GM12878 (cell line): ENCODE measurements at regions not wholly inside any gene's neighbourhood (a gene's known extent, or its start where the extent isn't known, plus 50 kb on each side); places are given as distances from the start of the nearest gene placed in this dataset.

Experiments
- EZH2 ChIP-seq: IDR thresholded peaks from 2 replicates; pipeline ENCODE4 v1.6.1; 2012; ENCODE audit warnings: low read depth, mild to moderate bottlenecking, control low read depth, inconsistent platforms, low read length, borderline replicate concordance; ENCODE audit not compliant: control insufficient read depth
- GABPA ChIP-seq: IDR thresholded peaks from 2 replicates; pipeline ENCODE4 v1.6.1; 2014; ENCODE audit warnings: antibody characterized with exemption, low read depth, mild to moderate bottlenecking, inconsistent platforms
- MYC ChIP-seq: IDR thresholded peaks from 2 replicates; pipeline ENCODE4 v1.6.1; 2011; ENCODE audit warnings: mild to moderate bottlenecking, low read length, moderate library complexity, inconsistent platforms; ENCODE audit not compliant: insufficient read depth, insufficient replicate concordance, insufficient read length, severe bottlenecking
- NRF1 ChIP-seq: conservative IDR thresholded peaks from 2 replicates; pipeline ENCODE4 v1.6.1; 2011; ENCODE audit warnings: mild to moderate bottlenecking, low read depth, low read length, improper control_type of control experiment
- SIN3A ChIP-seq: IDR thresholded peaks from 2 replicates; pipeline ENCODE4 v1.6.1; 2012; ENCODE audit warnings: low read depth, low read length, improper control_type of control experiment
- ZNF274 ChIP-seq: IDR thresholded peaks from one replicate; pipeline ENCODE4 v1.8.0; 2011; ENCODE audit not compliant: insufficient read length, insufficient read depth
- TF ChIP-seq, protein P1 (sequence below): fragments of 450-650 bp; IDR thresholded peaks from 2 replicates; pipeline ENCODE4 v1.6.1; 2018; ENCODE audit warnings: mild to moderate bottlenecking, low read depth, moderate library complexity; ENCODE audit not compliant: partially characterized antibody
- TF ChIP-seq, protein P2 (sequence below), 3 experiments: IDR thresholded peaks in 2 of 3; conservative IDR thresholded peaks in 1 of 3; 2 replicates each; pipeline ENCODE4 v1.5.1; 2011; ENCODE audit warnings: low read depth in 3 of 3, low read length in 3 of 3, mild to moderate bottlenecking in 3 of 3, control low read depth in 2 of 3, moderate library complexity in 2 of 3, inconsistent platforms in 1 of 3, mixed read lengths in 1 of 3; ENCODE audit not compliant: control insufficient read depth in 2 of 3, insufficient read depth in 1 of 3; ENCODE audit errors: extremely low read depth in 1 of 3

- TF ChIP-seq, protein P1, sequence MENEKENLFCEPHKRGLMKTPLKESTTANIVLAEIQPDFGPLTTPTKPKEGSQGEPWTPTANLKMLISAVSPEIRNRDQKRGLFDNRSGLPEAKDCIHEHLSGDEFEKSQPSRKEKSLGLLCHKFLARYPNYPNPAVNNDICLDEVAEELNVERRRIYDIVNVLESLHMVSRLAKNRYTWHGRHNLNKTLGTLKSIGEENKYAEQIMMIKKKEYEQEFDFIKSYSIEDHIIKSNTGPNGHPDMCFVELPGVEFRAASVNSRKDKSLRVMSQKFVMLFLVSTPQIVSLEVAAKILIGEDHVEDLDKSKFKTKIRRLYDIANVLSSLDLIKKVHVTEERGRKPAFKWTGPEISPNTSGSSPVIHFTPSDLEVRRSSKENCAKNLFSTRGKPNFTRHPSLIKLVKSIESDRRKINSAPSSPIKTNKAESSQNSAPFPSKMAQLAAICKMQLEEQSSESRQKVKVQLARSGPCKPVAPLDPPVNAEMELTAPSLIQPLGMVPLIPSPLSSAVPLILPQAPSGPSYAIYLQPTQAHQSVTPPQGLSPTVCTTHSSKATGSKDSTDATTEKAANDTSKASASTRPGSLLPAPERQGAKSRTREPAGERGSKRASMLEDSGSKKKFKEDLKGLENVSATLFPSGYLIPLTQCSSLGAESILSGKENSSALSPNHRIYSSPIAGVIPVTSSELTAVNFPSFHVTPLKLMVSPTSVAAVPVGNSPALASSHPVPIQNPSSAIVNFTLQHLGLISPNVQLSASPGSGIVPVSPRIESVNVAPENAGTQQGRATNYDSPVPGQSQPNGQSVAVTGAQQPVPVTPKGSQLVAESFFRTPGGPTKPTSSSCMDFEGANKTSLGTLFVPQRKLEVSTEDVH, result no peak
- TF ChIP-seq NRF1 (no peak), ZNF274 (no peak), MYC (no peak), EZH2 (no peak), GABPA (no peak), SIN3A (no peak)
- TF ChIP-seq, protein P2, sequence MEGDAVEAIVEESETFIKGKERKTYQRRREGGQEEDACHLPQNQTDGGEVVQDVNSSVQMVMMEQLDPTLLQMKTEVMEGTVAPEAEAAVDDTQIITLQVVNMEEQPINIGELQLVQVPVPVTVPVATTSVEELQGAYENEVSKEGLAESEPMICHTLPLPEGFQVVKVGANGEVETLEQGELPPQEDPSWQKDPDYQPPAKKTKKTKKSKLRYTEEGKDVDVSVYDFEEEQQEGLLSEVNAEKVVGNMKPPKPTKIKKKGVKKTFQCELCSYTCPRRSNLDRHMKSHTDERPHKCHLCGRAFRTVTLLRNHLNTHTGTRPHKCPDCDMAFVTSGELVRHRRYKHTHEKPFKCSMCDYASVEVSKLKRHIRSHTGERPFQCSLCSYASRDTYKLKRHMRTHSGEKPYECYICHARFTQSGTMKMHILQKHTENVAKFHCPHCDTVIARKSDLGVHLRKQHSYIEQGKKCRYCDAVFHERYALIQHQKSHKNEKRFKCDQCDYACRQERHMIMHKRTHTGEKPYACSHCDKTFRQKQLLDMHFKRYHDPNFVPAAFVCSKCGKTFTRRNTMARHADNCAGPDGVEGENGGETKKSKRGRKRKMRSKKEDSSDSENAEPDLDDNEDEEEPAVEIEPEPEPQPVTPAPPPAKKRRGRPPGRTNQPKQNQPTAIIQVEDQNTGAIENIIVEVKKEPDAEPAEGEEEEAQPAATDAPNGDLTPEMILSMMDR (IDR thresholded peaks at IDR 0.05 in 2 of 3, conservative IDR thresholded peaks at IDR 0.05 in 1 of 3; ENCODE audit: control insufficient read depth in 2 of 3, extremely low read depth in 1 of 3, insufficient read depth in 1 of 3, low read depth in 3 of 3, low read length in 3 of 3), result no peak
These were observed 101.1 kb downstream of the CDC7 start for GRCh38 chr1:91601554-91602376.
